Rectal smooth muscle tissue (tissue), 1 donor: ENCODE measurements at regions not wholly inside any gene's neighbourhood (a gene's known extent, or its start where the extent isn't known, plus 50 kb on each side); places are given as distances from the start of the nearest gene placed in this dataset.

Source experiments
- H3K27ac ChIP-seq: one replicate; pipeline ENCODE4 v1.7.0; 2013; ENCODE audit warnings: low read depth, low read length, inconsistent platforms
- H3K27me3 ChIP-seq: one replicate; pipeline ENCODE4 v1.7.0; 2013; ENCODE audit warnings: low read length; ENCODE audit not compliant: control insufficient read depth, insufficient read depth
- H3K36me3 ChIP-seq: one replicate; pipeline ENCODE4 v1.7.0; 2013; ENCODE audit warnings: low read length; ENCODE audit not compliant: control insufficient read depth, insufficient read depth
- H3K4me1 ChIP-seq: one replicate; pipeline ENCODE4 v1.7.0; 2013; ENCODE audit warnings: low read length; ENCODE audit not compliant: control insufficient read depth, insufficient read depth
- H3K4me3 ChIP-seq: one replicate; pipeline ENCODE4 v1.7.0; 2013; ENCODE audit warnings: low read length
- H3K9ac ChIP-seq: one replicate; pipeline ENCODE4 v1.7.0; 2013; ENCODE audit warnings: low read length

DNA sequence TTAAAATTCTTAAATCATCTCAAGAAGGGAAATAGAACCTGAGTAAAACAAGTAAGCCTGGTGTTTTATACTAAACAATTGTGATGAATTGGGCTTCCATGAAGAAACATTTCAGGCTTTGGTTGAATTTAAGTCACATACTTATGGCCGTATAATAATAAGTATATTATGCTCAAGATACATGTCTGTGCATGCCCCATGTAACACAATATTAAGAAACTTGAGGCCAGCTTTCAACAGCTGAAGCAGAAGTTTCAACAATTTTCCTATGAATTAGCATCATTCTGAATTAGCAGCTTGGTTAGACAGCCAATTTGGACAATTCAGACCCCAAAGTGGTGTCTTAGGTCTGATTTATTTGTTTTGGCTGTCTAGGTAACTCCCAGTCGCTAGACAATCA lies 243.7 kb downstream of the MYLK4 start:
- Histone ChIP-seq H3K4me3 (no peak overlapping the region), H3K27ac (no peak overlapping the region), H3K9ac (no peak overlapping the region), H3K27me3 (peaks cover 4% of the 10 kb centered on the region), H3K4me1 (no peaks in the 10 kb centered on the region), H3K36me3 (no peaks in the 10 kb centered on the region)

DNA sequence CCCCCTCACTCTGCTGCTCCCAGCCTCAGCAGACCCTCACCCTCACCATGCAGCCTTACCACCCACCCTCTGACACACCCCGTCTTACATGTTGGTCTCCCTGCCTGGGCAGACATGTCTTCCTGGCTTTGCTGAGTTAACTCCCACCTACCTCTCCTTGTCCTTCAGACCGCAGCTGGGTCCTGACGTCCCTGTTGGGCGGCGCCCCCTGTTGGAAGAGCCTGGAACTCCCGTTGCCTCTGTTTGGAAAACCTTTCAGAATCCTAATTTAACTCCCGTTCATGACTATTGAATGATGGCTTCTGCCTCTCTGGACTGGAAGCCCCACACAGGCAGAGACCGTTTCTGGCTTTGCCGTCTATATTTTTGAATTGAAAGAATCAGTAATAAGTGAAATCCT lies 245.1 kb downstream of the MYLK4 start:
- H3K4me1 ChIP-seq: no peaks in the 10 kb centered on the region

DNA sequence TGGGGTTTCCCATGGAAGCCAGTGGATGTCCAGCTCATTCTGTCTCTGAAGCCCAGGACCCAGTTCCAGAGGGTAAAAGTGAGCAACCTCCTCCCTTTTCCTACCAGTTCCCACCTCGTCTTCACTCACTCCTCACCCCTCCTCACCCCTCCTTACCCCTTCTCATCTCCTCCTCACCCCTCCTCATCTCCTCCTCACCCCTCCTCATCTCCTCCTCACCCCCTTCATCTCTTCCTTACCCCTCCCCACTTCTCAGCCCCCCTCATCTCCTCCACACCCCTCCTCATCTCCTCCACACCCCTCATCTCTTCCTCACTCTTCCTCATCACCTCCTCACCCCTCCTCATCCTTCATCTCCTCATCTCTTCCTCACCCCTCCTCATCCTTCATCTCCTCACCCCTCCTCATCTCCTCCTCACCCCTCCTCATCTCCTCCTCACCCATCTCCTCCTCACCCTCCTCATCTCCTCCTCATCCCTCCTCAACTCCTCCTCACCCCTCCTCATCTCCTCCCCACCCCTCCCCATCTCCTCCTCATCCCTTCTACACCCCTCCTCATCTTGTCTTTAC lies 246.1 kb downstream of the MYLK4 start:
- H3K27me3 ChIP-seq: peaks cover 4% of the 10 kb centered on the region
- H3K9ac ChIP-seq: no peak overlapping the region
- no peaks in the 10 kb centered on the region for H3K36me3 ChIP-seq
- no peak overlapping the region for H3K27ac ChIP-seq
- H3K4me3 ChIP-seq: no peak overlapping the region
- no peaks in the 10 kb centered on the region for H3K4me1 ChIP-seq

More for the DNA sequence above, 245.1 kb downstream of the MYLK4 start:
- Histone ChIP-seq H3K4me3 (no peak overlapping the region), H3K9ac (no peak overlapping the region), H3K36me3 (no peaks in the 10 kb centered on the region), H3K27ac (no peak overlapping the region), H3K27me3 (peaks cover 4% of the 10 kb centered on the region)

DNA sequence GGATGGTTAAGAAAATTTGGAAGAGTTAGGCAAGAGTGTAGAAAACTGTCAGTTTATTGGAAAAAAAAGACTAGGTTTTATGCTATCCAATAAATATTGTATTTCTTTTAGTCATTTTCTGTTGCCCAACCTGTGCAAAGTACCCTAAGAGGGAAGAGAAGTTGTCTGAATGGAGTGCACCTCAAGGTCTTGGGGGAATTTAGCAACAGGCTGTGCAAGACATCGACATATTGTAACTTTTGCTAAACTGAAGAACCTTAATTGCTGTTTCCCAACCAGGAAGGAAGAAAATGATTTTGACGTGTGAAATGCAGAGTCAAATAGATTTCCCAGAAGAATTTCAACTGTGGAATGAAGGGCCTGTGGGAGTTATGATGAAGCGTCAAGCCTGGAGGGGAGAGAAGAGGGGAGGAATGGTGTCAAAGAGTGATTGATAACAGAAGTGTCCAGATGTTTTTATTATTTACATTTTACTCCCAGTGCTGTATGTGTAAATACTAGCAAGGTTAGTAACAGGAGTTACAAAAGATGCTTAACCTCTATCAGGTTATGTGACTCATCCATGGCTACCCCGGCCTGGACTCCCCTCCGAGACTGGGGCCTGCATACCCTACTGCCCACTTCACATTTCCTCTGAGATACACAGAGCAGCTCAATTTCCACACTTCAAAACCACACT lies 246.8 kb downstream of the MYLK4 start:
- no peaks in the 10 kb centered on the region for H3K36me3 ChIP-seq
- H3K27ac ChIP-seq: no peak overlapping the region
- peaks cover 4% of the 10 kb centered on the region for H3K27me3 ChIP-seq
- no peak overlapping the region for H3K4me3 ChIP-seq
- no peak overlapping the region for H3K9ac ChIP-seq
- no peaks in the 10 kb centered on the region for H3K4me1 ChIP-seq

DNA sequence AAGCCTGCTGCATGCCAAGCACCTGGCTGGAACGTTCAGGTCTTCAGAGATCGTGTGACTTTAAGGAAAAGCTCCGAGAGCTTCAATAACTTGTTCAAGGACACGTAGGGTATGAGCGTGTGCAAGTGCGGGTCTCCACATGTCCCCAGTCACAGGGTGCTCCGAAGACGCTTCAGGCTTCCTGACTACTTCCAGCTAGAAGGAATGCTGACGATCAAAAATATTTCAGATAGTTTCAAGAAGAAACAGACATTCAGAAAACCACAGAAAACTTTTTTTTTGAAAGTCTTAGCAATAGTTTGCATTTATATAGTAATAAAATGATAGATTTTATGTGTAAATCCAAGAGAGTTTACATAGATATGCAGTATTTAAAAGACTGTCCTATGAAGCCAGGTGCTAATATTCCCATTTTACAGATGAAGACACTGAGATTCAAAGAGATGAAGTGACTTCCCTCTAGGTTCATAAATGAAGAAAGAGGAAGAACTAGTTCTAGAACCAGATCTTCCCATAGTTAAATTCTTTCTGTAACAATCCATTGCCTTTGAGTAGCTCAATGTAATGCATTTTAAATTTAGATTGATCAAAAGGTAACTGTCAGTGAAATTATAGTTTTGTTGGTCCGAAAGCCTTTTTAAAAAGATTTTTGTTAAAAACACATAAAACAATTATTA lies 247.6 kb downstream of the MYLK4 start:
- Histone ChIP-seq H3K36me3 (no peaks in the 10 kb centered on the region), H3K4me1 (no peaks in the 10 kb centered on the region), H3K9ac (no peak overlapping the region), H3K27ac (no peak overlapping the region), H3K27me3 (peaks cover 4% of the 10 kb centered on the region), H3K4me3 (no peak overlapping the region)

DNA sequence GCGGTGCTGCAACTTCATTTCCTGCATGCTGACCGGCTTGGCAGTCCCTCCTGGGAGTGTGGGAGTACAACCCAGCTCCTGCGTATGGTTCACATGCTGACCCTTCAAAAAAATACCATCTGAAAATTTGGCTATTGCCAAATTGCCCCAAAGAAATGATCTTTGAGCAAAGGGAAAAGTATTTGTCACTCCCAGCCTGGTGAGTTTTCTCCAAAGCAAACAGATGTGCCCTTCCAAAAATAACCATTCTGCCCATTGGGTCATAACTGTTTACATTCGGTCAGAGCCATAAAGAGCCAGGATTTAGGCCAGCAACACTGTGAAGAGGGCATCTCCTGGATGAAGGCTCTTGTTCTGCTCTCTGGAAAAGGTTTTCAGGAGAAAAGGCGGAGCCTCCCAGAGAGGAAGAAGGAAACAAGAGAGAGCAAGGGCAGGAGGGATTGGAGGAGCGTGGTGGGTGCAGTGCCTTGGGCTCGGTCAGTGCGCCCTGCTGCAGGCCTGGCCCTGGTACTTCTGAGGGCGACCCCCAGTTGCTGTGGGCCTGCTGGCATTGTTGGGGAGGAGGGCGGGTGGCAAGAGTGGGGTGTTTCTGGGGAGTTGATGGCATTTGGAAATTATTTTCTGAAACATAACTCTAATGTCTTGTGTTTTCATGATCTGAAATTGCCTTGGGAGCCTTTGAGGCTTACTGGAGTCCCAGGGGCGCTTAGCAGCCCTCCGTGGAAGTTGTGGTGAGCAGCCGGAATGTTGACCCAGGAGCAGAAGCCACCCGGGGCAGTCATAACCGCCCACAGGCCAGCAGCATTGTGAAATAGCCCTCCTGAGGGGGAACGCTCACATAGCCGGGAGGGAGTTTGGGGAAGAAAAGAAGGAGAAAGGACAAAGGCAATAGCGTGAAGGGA lies 248.4 kb downstream of the MYLK4 start:
- Histone ChIP-seq H3K27me3 (peaks cover 3% of the 10 kb centered on the region), H3K4me3 (no peak overlapping the region), H3K36me3 (no peaks in the 10 kb centered on the region), H3K4me1 (no peaks in the 10 kb centered on the region), H3K27ac (no peak overlapping the region), H3K9ac (no peak overlapping the region)

DNA sequence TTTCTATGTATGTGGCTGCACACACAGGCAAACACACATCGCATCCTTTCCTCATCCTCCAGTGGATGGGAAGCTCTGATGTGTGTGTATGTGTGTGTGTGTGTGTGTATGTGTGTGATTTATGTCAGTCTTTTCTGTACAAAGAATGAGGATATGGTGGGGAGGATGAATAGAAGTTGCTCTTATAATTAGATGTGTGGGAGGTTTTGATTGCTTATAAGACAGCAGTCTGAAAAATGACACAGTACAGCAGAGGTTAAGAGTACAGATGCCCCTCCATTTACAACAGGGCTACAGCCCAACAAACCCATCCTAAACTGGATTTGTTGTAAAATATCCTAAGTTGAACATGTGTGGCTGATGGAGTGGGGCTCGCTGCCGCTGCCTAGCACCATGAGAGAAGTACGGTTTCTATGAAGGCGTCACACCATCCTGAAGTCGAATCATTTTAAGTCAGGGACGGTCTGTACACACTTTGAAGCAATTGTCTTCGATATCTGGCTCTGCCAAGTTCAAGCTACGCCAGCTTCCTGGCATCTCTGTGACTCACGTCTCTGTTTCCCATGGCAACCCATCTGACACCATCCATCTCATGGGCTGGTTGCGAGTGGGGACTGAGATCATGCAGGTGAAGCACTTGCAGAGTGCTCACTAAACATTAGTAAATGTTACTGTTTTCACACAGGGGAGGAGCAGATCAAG lies 252.6 kb downstream of the MYLK4 start:
- Histone ChIP-seq H3K27ac (no peak overlapping the region), H3K9ac (no peak overlapping the region), H3K36me3 (no peaks in the 10 kb centered on the region), H3K4me3 (no peak overlapping the region), H3K27me3 (no peaks in the 10 kb centered on the region), H3K4me1 (no peaks in the 10 kb centered on the region)

DNA sequence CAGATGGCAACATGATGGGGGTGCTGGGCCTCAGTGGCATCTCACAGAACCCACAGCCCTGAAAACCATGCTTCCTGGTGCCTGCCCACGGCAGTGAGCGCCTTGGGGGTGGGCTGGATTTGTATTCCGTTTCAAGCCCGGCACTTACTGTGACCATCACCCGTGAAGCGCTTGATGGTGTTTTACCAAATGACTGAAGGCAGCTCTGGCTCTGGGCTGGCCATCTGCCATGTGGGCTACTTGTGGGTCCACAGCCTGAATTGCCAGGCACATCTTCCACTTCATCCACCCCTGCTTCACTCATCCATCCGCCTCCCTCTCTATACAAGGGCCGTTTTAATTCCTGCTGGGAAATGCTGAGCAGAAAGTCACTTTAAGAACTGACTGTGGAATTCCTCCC lies 250.9 kb upstream of the GMDS start:
- Histone ChIP-seq H3K4me3 (no peak overlapping the region), H3K27ac (no peak overlapping the region), H3K27me3 (no peaks in the 10 kb centered on the region), H3K4me1 (no peaks in the 10 kb centered on the region), H3K36me3 (no peaks in the 10 kb centered on the region), H3K9ac (no peak overlapping the region)

DNA sequence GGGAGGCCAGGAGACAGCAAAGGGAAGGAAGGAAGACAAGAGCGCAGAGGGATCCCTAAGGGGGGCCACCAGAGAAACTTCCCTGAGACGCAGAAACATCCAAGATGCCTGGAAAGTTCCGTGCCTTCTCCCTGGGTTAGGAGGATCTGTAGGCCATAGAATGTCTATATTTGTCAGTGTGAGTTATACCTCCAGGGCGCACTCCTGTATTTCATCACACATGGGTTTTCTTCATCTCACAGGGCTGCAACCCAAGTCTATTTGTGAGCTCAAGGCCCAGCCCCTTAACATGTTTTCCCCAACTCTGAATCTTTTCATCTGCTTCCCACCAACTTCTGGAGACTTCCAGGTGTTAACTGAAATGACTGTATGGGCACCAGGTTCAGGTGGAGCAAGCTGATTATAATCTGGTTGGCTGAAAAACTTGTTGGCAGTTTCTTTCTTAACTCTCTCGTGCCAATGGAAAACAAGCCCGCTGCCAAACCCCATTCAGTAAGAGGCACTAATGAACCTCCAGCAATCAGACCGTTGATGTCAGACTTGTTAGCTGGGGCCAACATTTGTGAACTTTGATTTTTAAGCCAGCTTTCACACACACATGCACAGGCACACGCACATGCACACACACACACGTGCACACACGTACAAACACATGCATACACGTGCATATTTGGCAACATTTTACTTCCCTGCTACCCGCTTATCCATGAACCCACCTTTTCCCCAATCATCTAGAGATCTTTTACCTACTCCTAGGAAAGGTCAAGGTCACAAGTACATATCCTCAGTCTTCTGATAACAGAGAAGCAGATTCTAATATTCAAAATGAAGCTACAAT lies 247.5 kb upstream of the GMDS start:
- Histone ChIP-seq H3K4me1 (no peaks in the 10 kb centered on the region), H3K9ac (no peak overlapping the region), H3K27ac (no peak overlapping the region), H3K27me3 (no peaks in the 10 kb centered on the region), H3K36me3 (no peaks in the 10 kb centered on the region), H3K4me3 (no peak overlapping the region)

DNA sequence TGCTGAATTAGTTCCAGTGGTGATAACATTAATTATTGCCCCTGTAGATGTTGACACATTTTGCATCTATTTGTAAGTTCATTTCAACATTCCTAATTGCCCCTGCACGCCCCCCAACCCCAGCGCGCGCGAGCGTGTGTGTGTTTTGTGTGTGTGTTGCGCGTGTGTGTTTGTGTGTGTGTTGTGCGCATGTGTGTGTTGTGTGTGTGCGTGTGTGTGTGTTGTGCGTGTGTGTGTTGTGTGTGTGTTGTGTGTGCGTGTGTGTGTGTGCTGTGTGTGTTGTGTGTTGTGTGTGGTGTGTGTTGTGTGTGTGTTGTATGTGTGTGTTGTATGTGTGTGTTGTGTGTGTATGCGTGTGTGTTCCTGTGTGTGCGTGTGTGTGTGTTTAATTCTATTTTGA lies 245.7 kb upstream of the GMDS start:
- H3K4me1 ChIP-seq: no peaks in the 10 kb centered on the region
- no peak overlapping the region for H3K9ac ChIP-seq
- H3K36me3 ChIP-seq: no peaks in the 10 kb centered on the region
- no peaks in the 10 kb centered on the region for H3K27me3 ChIP-seq
- no peak overlapping the region for H3K27ac ChIP-seq
- H3K4me3 ChIP-seq: no peak overlapping the region

DNA sequence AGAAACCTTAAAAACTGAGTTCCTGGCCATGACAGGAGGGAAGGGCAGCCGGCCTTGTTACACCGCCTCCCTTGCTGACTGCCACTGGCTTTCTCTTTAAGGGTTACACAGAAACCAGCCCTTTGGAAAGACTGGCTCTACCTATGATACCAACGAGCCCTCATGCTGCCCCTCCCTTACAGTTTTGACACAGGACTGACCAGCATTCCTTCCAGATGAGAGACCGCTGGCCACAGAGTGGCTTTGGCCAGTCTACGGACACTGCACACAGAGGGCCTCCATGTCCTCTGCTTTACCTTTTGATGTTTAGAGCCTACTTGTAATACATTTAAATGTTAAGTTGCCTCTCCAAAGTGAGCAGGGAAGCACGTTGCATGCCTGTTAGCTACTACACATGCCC lies 243.2 kb upstream of the GMDS start:
- H3K36me3 ChIP-seq: no peaks in the 10 kb centered on the region
- no peaks in the 10 kb centered on the region for H3K27me3 ChIP-seq
- no peak overlapping the region for H3K9ac ChIP-seq
- no peak overlapping the region for H3K4me3 ChIP-seq
- no peak overlapping the region for H3K27ac ChIP-seq
- no peaks in the 10 kb centered on the region for H3K4me1 ChIP-seq
